Activated T-cell treated with anti-CD3 and anti-CD28 coated beads for 1 hour (primary cell): ENCODE measurements at regions not wholly inside any gene's neighbourhood (a gene's known extent, or its start where the extent isn't known, plus 50 kb on each side); places are given as distances from the start of the nearest gene placed in this dataset.

Source experiments
- DNase-seq: peaks from one replicate; pipeline ENCODE4 v3.0.0-alpha.2; 2020; ENCODE audit warnings: low read depth

DNA sequence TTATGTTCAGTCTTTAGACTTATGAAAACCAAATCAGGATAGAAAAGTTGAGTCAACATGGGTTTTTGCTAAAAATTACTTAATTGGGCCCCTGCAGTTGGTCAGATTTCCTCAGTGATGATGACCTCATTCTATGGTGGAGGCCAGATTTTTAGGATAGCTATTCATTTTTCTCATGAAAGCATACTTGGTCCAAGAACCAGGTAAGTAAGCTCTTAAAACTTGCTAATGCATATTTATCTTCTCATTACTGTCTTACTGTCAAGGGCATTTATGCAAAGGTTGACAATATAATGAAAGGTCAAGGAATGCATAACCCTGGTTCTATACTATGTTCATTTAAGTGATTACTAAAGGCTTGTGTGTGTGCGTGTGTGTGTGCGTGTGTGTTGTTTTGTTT lies 650.6 kb downstream of the SATB2 start:
- no peak for DNase-seq

DNA sequence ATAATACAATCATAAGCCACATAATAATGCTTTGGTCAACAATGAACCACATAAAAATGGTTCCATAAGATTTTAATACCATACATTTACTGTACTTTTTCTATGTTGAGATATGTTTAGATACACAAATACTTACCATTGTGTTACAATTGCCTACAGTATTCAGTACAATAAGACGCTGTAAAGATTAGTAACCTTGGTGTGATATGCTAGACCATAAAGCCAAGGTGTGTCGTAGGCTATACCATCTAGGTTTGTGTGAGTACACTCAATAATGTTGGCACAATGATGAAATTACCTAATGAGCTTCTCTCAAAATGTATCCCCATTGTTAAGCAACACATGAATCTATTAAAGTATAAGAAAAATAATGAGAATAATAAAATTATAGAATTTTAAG lies 662.3 kb downstream of the SATB2 start:
- DNase-seq, result no peak

DNA sequence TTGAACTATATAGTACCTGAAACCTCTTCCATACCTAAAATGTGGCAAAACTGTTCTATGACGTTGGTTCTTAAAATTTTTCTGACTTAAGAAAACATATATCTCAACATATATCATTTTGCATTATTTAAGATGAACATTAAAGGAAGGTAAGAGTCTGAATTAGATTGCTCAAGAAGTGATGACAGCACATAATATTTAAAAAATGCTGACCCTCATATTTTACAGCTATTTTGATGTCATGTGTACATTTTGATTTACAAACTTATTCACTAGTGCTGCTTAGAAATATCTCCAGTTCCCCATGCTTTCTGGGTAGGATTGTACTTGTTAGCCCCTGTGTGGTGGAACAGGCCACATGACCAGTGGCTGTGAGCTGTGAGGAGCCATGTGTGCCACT lies 666.1 kb downstream of the SATB2 start:
- no peak for DNase-seq

DNA sequence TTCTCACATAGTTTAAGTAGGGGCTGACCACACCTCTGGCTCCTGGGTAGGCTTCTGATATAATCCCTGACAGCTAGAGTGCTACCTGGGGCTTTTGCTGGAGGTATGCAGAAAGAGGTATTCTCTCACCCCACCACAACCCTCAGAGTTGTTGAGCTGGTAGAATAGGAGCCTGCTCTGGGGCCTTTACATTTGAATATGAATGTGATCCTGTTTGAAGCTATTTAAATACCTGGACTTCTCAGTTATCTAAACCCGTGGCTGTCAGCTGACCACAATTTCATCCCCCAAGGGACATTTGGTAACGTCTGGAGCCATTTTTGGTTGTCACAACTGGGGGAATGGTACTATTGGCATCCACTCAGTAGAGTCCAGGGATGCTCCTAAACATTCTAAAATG lies 669.1 kb downstream of the SATB2 start:
- DNase-seq, result no peak

DNA sequence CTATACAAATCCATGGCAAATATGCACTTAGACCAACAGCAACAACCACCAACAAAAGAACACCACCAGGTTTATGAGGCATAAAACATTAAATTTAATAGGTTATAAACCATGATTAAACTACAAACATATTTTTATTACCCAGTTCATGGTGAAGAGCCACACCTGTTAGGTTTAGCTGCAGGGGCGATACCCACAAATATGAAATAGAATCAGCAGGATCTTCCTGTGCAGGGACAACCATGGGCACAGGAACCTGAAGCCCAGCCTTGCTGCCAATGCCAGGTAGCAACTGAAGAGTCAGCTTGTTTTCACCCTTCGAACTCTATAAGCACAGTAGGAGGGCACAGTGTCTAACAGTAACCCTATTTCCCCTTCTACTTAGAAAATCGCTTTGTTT lies 675.0 kb downstream of the SATB2 start:
- no peak for DNase-seq

DNA sequence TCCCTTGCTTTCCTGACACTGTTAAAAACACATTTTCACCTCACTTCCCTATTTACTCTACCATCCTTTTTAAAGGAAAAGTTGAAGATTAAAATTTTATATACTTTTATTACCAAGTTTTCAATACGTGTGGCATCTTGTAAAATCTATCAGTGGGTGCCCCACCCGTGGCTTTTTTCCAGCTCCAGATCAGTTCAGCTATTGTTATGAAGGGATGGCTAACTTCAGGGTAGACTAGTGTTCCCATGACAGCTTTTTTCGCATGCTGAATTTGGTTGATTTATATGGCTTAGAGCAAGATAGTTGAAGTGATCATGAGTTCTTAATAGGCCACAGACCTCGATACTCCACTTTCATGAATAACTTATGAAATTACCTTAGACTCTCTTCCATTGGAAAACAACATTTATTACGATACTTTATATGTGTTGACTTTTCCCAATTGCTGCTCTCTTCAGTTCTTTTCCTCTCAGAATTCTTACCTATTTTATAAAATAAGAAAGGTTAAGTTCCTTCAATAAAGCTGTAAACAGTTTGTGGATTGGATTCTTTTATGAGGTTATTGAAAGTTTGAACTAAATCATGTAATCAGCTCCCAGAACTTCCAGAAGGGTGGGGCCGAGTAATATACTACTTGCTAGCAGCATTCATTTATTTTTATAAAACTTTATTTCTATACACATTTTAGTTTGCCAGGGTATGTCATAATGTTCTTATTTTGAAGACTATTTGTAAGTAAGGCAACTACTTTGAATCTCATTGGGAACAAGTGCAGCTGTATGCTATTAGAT lies 680.9 kb downstream of the SATB2 start:
- no peak for DNase-seq

DNA sequence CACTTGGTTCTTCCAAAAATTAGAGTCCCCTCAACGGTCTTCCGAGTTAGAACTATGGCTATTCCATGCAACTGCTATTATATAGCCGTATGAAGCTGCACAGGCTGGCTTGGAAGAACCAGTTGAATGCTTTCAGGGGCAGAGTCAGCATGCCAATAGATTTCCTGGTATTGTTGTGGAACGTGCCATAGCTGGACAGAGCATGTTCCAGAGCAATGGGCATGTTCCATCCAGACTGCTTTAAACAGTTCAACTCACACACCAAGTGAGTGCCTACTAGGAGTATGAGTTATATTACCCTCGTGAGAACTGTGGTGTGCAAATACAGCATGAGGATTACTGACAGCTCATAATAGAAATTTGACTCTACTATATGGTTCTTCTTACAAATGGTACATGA lies 682.0 kb downstream of the SATB2 start:
- DNase-seq, result no peak

DNA sequence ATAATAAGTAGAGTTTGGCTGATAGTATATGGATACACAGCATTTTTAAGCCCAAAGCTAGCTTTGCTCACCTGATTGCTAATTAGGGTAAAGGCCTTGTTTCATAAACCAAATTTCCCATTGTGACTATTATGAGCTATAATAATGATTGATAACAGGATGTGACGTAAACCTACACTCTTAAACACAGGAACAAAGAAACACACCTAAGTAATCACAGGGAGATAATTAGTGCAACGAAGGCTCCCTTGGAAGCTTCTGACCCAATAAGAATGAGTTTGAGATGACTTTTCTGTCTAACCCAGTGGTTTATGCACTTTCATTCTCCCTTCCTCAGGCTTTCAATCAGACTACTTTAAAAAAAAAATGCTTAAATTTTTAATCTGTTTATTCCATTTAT lies 683.2 kb downstream of the SATB2 start:
- DNase-seq, result no peak

DNA sequence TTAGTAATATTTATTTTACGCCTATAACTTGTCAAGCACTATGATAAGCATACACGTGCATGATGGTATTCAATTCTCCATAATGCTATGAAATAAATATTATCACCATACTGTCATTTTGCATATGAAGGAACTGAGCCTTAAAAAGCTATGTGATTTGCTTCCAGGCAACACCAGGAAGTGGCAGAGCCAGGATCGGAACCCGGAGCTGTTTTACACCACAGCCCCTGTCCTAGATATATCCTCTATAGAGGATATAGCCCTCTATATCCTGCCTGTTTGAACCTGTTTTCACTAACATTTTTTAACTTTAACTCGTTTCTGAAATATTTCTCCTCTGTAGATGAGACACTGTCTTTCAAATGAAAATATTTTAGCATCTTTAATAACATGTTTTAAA lies 690.0 kb downstream of the SATB2 start:
- DNase-seq, result no peak

DNA sequence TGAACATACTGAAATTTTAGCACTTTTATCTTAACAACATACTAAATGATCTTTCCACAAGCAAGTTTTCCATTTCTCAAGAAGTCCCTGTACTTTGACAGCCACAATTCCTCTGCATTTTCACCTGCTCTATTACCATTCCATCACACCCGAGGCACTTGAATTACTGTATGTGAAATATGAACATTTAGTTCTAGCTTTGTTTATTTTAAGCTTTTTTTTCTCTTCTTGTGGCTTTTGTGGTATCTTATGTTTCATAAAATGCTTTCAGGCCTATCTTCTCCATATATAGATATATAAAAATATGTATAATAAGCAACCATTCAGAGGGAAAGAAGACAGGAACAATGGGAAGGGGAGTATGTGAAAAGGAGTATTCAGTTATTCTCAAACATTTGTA lies 693.9 kb downstream of the SATB2 start:
- no peak for DNase-seq

DNA sequence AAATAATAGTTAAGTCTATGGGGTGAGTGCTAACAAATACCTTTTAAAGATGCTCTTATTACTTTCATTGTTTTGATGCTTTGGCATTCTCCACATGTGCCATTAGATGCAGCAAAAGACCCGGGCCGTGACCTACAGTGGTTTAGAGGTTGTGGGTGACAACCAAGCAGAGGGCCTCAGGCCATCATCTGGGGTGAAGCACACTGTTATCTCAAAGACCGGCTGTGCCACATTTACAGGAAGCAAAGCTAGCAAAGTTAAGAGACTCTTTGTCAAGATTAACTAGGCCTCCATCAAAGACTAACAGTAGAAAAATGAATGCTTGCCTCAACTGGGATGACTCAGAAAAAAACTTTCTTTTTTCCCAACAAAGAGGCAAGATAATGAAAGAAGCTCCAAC lies 695.3 kb downstream of the SATB2 start:
- no peak for DNase-seq

DNA sequence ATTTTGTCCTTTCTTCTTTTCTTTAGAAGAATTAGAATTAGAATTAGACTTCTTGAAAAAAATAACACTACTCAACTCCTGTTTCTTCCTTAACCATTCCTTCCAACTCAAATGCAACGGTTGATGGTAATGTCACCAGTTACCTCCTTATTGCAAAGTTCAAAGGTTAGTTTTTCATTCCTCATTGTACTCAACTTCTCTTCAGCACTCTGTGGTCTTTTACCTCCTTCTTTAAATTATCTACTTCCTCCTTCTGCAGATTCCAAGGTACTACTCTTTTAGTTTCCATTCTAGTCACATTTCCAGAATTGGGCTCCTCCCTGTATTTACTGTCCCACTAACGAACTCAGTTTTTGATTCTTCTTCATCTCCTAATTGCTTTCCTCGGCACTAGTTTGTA lies 700.7 kb downstream of the SATB2 start:
- DNase-seq, result no peak

DNA sequence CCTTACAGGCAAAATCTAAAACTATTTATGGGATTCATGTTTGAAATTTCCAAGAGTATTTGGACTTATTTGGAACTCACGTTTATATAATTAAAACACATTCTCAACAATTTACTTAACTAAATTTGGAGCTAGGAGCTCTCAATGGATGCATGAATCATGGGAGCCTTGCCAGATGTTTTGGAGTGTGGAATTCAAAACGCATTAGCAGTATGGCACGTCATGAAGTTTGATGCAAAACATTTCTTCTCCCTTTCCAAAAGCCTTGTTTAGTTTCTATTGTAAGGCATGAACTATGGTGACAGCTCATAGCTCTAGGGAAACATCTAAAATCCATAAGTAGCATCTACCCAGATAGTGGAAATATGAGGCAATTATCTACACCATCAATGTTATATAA lies 701.6 kb downstream of the SATB2 start:
- DNase-seq, result no peak

DNA sequence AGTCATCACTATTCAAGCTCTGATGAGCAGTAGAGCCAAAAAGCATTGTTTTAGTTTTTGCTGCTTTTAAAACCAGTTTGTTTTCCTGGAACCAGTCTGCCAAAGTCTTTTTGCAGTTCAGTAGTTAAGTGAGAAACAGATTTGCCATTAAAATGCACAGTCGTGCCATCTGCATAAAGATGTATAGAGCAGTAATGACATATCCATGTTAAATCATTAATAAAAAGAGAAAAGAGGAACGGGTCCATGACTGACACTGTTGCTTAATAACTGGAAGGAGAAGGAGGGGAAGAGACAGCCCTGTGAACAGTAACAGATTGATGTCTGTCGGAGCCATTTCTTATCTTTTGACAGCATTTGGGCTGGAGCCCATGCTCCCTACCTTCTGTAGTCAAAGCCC lies 704.6 kb downstream of the SATB2 start:
- no peak for DNase-seq

DNA sequence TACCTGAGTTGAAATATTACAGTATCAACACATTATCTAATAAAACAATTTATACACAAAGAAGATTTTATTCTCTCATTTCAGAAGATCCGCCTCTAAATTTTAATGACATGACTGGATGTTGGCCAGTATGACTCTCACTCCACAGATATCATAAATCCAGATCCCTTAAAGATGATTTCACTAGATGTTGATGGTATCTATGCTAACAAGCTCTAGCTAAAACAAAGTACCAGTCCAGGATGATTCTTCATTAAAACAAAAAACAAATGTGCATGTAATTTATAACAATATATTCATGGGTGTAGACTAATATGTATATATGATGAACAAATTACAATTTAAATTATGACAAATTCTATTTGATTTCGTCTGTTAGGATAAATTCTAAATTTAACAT lies 708.4 kb downstream of the SATB2 start:
- no peak for DNase-seq

DNA sequence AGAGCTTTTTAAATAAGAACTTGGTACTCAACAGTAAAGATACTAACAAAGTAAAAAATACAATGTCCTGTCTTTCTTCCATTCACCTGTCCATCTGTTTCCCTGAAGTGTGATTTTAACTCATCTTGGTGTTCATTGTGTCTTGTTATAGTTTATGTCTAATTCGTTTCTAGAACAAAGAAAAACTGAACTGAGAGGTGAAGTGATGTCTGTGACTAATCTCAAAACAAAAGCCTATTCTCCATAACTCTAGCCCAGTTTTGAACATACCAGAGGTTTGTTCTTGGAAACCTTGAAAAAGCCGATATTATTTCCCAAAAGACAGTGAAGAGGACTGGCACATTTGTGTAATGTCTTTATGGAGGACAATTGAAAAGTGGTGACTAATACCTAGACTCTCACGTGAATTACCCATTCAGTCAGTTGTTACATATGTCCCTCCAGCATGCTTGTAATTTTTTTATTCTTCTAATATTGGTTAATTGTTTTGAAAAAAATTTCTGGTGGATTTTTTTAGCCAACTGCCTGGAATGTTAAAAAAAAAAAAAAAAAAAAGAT lies 725.8 kb downstream of the SATB2 start:
- DNase-seq, result no peak

DNA sequence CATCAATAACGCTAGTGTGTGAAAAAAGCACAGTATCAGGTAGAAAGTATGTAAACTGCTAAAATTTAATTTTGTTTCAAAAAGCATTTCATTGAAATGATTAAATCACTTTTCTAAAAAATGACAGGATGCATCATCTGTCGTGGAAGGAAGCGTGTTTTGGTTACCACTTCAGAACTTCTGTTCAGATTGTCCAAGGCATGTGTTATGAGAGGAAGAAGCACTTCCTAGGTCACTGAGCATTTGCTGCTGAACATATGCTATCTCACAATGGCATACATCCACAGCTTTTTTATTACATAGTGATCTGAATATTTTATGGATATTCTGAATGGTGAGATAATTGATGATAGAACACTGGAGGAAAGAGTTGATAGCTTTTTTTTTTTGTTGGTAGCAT lies 737.5 kb downstream of the SATB2 start:
- no peak for DNase-seq

DNA sequence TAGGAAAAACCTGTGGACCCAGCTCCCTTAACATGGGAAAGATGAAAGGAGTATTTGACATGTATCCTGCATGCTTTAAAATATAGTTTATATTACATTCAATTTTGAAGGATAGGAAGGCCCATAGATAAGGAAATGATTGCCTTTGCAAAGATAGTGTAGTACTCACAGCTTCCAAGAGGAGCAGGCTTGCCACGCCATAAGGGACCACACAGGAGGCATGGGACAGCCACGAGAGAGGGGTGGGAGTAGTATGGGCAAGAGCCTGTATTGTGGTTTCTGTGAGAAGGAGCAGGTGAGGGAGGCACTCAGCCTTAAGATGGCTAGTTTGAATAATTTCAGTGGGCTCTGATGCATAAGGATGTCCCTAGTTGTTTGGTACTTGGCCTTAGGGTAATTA lies 740.3 kb downstream of the SATB2 start:
- DNase-seq, result no peak

DNA sequence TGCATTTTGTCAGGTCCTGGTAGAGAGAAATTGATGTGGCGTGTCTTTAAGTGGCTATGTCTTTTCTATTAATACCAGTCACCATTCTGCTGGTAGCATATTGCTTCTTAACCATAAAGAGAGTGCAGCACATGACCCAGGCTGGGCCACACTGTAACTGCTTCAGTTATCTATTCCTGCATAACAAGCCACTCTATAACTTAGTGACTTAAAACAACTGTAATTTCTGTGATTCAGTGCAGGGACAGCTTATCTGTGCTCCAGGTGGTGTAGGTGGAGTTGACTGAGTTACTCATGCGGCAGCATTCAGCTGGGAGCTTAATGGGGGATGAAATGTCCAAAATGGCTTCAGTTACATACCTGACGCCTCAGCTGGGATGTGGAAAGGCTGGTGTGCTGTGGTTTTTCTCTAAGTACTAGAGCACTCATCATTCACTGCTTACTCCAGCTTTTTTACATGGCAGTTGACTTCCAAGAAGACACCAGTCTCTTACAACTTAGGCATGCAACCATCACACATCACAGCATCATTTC lies 742.4 kb downstream of the SATB2 start:
- no peak for DNase-seq

DNA sequence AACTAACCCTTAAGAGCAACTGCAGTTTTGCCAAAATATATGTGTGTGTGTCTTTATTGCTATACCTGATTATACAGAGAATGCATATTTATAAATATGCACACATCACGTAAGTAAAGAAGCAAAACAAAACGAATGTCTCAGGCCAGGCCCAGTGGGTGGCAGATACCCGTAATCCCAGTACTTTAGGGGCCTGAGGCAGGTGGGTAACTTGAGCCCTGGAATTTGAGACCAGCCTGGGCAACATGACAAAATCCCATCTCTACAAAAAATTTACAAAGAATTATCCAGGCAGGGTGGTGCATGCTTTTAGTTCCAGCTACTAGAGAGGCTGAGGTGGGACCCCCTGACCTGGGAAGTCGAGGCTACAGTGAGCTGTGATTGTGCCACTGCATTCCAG lies 745.3 kb downstream of the SATB2 start:
- no peak for DNase-seq

DNA sequence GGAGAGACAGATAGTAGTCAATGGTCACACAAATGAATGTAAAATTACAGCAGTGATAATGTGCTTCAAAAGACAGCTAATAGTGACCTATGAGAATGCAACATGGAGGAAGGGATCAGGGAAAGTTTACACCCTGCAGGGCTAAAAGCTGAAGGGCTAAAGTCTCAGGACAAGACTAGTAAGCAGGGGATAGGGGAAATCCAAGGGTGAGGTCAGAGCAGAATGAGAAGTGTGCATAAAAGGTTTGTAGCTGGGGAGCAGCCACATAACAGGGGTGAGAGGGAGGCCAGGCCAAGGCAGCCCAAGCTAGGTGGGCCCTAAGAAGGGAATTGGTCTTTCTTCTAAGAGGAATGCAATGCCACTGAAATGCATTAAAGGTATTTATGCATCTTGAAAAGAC lies 746.3 kb downstream of the SATB2 start:
- no peak for DNase-seq

DNA sequence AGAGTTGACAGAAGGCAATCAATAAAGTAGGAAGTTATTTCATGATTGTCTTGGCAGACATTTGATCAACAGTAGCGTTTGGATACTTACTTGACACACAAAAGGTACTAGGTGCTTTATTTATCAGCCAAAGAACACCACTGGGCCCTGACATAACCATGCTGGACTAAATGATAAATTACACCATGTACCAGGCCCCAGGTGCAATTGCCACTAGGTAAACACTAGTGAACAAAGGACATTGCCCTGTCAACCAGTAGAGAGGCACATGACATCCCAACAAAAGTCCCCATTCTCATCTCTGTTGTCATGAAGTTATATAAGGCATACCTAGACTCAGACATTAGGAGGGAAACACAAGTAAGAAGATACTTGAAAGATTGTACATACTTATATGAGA lies 747.2 kb downstream of the SATB2 start:
- no peak for DNase-seq

DNA sequence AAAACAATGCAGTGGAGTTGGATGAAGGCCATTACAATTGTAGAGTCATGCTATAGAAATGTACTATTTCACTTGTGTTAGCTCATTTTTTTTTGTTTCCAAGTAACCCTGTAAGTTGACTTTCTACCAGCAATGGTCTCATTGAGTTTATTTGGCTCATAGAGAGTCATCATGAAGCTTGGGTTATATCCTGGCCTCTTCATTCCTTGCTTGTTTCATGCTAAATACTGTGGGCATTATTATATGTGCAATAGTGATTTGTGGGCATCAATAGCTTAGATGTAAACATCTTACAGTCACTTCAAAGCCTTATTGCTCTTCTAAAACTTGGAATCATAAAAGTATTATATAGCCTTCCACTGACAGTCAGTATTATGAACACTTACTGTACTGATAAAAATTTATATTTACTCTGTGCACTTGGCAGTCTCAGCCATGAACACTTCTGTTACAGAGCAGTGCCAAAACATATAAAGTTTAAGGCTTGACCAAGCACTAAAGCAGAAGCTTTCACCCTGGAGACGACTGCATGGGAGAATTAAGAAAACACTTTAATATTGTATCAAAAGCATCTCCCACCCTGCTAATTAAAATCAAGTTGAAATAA lies 751.2 kb downstream of the SATB2 start:
- DNase-seq, result no peak

DNA sequence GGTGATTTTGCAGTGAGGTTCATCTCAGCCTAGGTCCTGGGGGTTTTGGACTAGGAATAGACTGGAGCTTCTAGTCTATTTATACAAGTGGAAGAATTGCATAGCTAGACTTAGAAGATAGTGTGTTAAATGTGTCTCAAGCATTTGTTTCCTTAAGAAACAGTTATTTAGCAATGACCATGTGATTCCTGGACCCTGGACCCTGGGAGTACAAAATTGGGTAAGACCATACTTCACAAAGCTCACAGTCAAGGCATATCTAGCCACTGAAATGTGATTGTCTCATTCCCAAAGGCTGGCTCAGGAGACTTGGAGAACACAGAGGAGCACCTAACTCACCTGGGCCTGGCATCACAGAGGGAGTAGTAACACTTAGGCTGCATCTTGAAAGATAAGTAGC lies 754.5 kb downstream of the SATB2 start:
- no peak for DNase-seq
